ENCODE measurements at regions not wholly inside any gene's neighbourhood (a gene's known extent, or its start where the extent isn't known, plus 50 kb on each side); places are given as distances from the start of the nearest gene placed in this dataset.

DNA sequence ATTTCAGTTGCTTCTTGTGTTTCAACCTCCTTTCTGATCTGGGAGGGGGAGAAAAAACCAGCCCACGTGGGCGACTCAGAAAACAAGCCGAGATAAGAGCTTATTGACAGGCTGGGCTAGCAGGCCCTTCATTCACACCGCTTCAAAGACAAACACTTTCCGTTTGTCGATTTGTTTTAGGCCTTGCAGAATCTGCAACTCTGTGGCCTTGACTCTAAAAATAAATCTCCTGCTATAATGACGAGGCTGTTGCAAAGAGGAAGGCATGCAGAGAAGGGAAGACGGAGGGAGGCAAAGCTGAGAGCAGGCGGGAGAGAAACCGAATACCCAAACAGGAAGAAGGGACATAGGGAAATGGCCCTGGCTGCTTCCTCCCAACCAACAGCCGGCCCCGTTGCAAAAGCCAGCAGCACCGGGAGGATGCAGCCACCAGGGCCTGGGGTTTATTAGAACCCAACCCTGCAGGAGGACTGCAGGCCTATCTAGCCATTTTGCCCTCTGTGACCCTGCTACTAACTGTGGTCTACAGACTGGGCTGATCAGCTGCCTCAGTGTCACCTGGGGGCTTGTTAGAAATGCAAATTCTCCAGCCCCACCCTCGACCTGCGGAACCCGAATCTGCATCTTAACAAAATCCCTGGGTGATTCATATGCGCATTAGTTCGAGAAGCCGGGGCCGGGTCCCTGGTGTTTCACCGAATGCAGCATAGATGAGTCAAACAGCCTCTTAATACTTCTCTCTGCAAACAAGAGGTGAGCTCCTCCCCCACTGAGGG lies 325.5 kb downstream of the BCOR start:
- TF ChIP-seq EP300 (IDR thresholded peaks at IDR 0.05; ENCODE audit: low read depth), result no peak
- TF ChIP-seq, protein P1, sequence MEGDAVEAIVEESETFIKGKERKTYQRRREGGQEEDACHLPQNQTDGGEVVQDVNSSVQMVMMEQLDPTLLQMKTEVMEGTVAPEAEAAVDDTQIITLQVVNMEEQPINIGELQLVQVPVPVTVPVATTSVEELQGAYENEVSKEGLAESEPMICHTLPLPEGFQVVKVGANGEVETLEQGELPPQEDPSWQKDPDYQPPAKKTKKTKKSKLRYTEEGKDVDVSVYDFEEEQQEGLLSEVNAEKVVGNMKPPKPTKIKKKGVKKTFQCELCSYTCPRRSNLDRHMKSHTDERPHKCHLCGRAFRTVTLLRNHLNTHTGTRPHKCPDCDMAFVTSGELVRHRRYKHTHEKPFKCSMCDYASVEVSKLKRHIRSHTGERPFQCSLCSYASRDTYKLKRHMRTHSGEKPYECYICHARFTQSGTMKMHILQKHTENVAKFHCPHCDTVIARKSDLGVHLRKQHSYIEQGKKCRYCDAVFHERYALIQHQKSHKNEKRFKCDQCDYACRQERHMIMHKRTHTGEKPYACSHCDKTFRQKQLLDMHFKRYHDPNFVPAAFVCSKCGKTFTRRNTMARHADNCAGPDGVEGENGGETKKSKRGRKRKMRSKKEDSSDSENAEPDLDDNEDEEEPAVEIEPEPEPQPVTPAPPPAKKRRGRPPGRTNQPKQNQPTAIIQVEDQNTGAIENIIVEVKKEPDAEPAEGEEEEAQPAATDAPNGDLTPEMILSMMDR (IDR thresholded peaks at IDR 0.05), result no peak

Data from transverse colon (tissue), 3 donors.